CD4-positive, alpha-beta T cell (primary cell): ENCODE measurements at regions not wholly inside any gene's neighbourhood (a gene's known extent, or its start where the extent isn't known, plus 50 kb on each side); places are given as distances from the start of the nearest gene placed in this dataset.

Source experiments
- ATAC-seq: fragments of 200-7000 bp; cut with Tn5 transposase; one replicate; pipeline ENCODE4 v1.10.0; 2022; ENCODE audit warnings: mild to moderate bottlenecking; ENCODE audit not compliant: poor library complexity
- CTCF ChIA-PET: fragments of 350-600 bp; sonication (Branson Sonifier 250); formaldehyde crosslinking; loops from one replicate; lab custom pipeline; 2021; ENCODE audit warnings: antibody characterized with exemption, inconsistent platforms; lab: Charles Lee
- POLR2A ChIA-PET: fragments of 350-600 bp; sonication (Branson Sonifier 250); formaldehyde crosslinking; loops from one replicate; lab custom pipeline; 2021; ENCODE audit warnings: antibody characterized with exemption, inconsistent platforms; lab: Charles Lee
- DNase-seq, 14 experiments: peaks; one replicate each; pipeline ENCODE4 v3.0.0-alpha.2; 2013 to 2020; ENCODE audit warnings: mixed read lengths in 2 of 14
- H3K27ac ChIP-seq, 2 donors: one replicate each; pipeline versions ENCODE4 v1.5.1 to v1.7.0; 2013; ENCODE audit warnings: low read length in 2 of 2, low read depth in 1 of 2, mild to moderate bottlenecking in 1 of 2
- H3K27me3 ChIP-seq, 2 experiments: 1 replicate in 1 of 2; 2 replicates in 1 of 2; pipeline versions ENCODE4 v1.6.1 to v1.7.0; 2013; ENCODE audit warnings: low read length in 2 of 2, control low read depth in 1 of 2, mild to moderate bottlenecking in 1 of 2, moderate library complexity in 1 of 2; ENCODE audit not compliant: insufficient read depth in 2 of 2, control insufficient read depth in 1 of 2
- H3K36me3 ChIP-seq: one replicate; pipeline ENCODE4 v1.6.1; 2013; ENCODE audit warnings: low read length, control low read depth; ENCODE audit not compliant: insufficient read depth
- H3K4me1 ChIP-seq: one replicate; pipeline ENCODE4 v1.6.1; 2013; ENCODE audit warnings: low read length, control low read depth; ENCODE audit not compliant: insufficient read depth
- H3K4me3 ChIP-seq: one replicate; pipeline ENCODE4 v1.5.1; 2013; ENCODE audit warnings: mild to moderate bottlenecking, low read length, moderate library complexity
- H3K9me3 ChIP-seq, 2 experiments: 1 replicate in 1 of 2; 2 replicates in 1 of 2; pipeline versions ENCODE4 v1.6.1 to v1.7.0; 2013; ENCODE audit warnings: low read length in 2 of 2, mild to moderate bottlenecking in 2 of 2, control low read depth in 1 of 2, moderate library complexity in 1 of 2; ENCODE audit not compliant: control insufficient read depth in 1 of 2, insufficient read depth in 1 of 2
- H3K27ac Mint-ChIP-seq: one replicate; pipeline ENCODE4 v1.8.0; 2020; ENCODE audit warnings: mixed read lengths
- H3K27me3 Mint-ChIP-seq: one replicate; pipeline ENCODE4 v1.8.0; 2021; ENCODE audit warnings: mixed read lengths
- H3K36me3 Mint-ChIP-seq: one replicate; pipeline ENCODE4 v1.8.0; 2021; ENCODE audit warnings: low read depth, mixed read lengths
- H3K4me1 Mint-ChIP-seq: one replicate; pipeline ENCODE4 v1.8.0; 2021; ENCODE audit warnings: low read depth, mixed read lengths
- H3K4me3 Mint-ChIP-seq: one replicate; pipeline ENCODE4 v1.8.0; 2020; ENCODE audit warnings: mild to moderate bottlenecking, mixed read lengths
- H3K9me3 Mint-ChIP-seq: one replicate; pipeline ENCODE4 v1.8.0; 2020; ENCODE audit warnings: mixed read lengths
- intact Hi-C, 2 experiments: fragments of 100-400 bp; cut with DNase I in 1 of 2; cut with micrococcal nuclease in 1 of 2; formaldehyde crosslinking; loops; one replicate each; pipeline versions ENCODE4 v1.15.1 to v1.9.0; 2023 to 2025; cut with DNase I, micrococcal nuclease
- TF ChIP-seq, protein P1 (sequence below): fragments of 200-600 bp; IDR thresholded peaks from one replicate; pipeline ENCODE4 v1.8.0; 2022; ENCODE audit warnings: antibody characterized with exemption, mild to moderate bottlenecking

GRCh38 chr15:31444844-31445243 lies 118.2 kb downstream of the KLF13 start:
- no peaks in the 10 kb centered on the region for H3K9me3 Mint-ChIP-seq
- intact Hi-C loops: no loop called here
- no peaks in the 10 kb centered on the region for H3K36me3 ChIP-seq
- DNase-seq (no peak), ATAC-seq (no peak)
- peaks cover 31% of the 10 kb centered on the region for H3K4me1 Mint-ChIP-seq
- no peak overlapping the region for H3K27ac ChIP-seq
- no peaks in the 10 kb centered on the region for H3K27me3 ChIP-seq
- H3K4me1 ChIP-seq: peaks cover 37% of the 10 kb centered on the region
- H3K36me3 Mint-ChIP-seq: no peaks in the 10 kb centered on the region
- no peak overlapping the region for H3K4me3 ChIP-seq
- POLR2A ChIA-PET: no interaction called here
- H3K27ac Mint-ChIP-seq: no peak overlapping the region
- no peak overlapping the region for H3K4me3 Mint-ChIP-seq
- H3K27me3 Mint-ChIP-seq: no peaks in the 10 kb centered on the region
- TF ChIP-seq, protein P1, sequence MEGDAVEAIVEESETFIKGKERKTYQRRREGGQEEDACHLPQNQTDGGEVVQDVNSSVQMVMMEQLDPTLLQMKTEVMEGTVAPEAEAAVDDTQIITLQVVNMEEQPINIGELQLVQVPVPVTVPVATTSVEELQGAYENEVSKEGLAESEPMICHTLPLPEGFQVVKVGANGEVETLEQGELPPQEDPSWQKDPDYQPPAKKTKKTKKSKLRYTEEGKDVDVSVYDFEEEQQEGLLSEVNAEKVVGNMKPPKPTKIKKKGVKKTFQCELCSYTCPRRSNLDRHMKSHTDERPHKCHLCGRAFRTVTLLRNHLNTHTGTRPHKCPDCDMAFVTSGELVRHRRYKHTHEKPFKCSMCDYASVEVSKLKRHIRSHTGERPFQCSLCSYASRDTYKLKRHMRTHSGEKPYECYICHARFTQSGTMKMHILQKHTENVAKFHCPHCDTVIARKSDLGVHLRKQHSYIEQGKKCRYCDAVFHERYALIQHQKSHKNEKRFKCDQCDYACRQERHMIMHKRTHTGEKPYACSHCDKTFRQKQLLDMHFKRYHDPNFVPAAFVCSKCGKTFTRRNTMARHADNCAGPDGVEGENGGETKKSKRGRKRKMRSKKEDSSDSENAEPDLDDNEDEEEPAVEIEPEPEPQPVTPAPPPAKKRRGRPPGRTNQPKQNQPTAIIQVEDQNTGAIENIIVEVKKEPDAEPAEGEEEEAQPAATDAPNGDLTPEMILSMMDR: no peak
- no peaks in the 10 kb centered on the region for H3K9me3 ChIP-seq
- CTCF ChIA-PET: interaction anchor here (1.1 kb wide), 1 partner anchor 10 kb away, joined by 3 read pairs; no protein-coding TSS in a partner anchor

DNA sequence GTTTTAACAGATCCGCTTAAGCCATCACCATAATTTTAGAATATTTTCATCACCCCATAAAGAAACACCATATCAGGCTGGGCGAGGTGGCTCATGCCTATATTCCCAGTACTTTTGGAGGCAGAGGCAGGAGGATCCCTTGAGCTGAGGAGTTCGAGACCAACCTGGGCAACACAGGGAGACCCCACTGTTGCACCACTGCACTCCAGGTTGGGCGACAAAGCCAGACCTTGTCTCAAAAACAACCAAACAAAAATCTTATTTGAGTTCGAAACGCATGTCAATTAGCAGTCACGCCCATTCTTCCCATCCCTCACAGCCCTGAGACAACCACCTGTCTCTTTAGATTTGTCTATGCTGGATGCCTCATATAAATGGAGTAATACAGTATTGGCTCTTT lies 119.9 kb downstream of the KLF13 start:
- Histone ChIP-seq H3K27ac (no peak overlapping the region), H3K27me3 (no peaks in the 10 kb centered on the region), H3K4me1 (peaks cover 23% of the 10 kb centered on the region), H3K9me3 (no peaks in the 10 kb centered on the region), H3K36me3 (no peaks in the 10 kb centered on the region), H3K4me3 (no peak overlapping the region)
- DNase-seq (no peak), ATAC-seq (no peak)
- intact Hi-C loops: no loop called here
- Mint-ChIP-seq H3K27me3 (no peaks in the 10 kb centered on the region), H3K36me3 (no peaks in the 10 kb centered on the region), H3K4me1 (peaks cover 26% of the 10 kb centered on the region), H3K27ac (no peak overlapping the region), H3K9me3 (no peaks in the 10 kb centered on the region), H3K4me3 (no peak overlapping the region)
- CTCF ChIA-PET: no interaction called here
- POLR2A ChIA-PET: no interaction called here
- TF ChIP-seq, protein P1: no peak

GRCh38 chr15:31447931-31448634 lies 121.4 kb downstream of the KLF13 start:
- no peak overlapping the region for H3K4me3 Mint-ChIP-seq
- H3K27ac ChIP-seq: no peak overlapping the region

More at GRCh38 chr15:31447931-31448634, 121.4 kb downstream of the KLF13 start:
- Mint-ChIP-seq H3K27ac (no peak overlapping the region), H3K27me3 (no peaks in the 10 kb centered on the region), H3K4me1 (peaks cover 10% of the 10 kb centered on the region), H3K9me3 (no peaks in the 10 kb centered on the region), H3K36me3 (no peaks in the 10 kb centered on the region)
- intact Hi-C loops: no loop called here
- ChIA-PET POLR2A (no interaction called here), CTCF (no interaction called here)
- peaks cover 14% of the 10 kb centered on the region for H3K4me1 ChIP-seq
- no peak overlapping the region for H3K4me3 ChIP-seq
- DNase-seq (peak in 2 of 14 experiments; percentile 31 to 44), ATAC-seq (no peak)
- H3K27me3 ChIP-seq: no peaks in the 10 kb centered on the region
- no peaks in the 10 kb centered on the region for H3K9me3 ChIP-seq
- no peaks in the 10 kb centered on the region for H3K36me3 ChIP-seq
- TF ChIP-seq, protein P1: no peak
